Nephron (organoid): ENCODE measurements at regions not wholly inside any gene's neighbourhood (a gene's known extent, or its start where the extent isn't known, plus 50 kb on each side); places are given as distances from the start of the nearest gene placed in this dataset.
A peak's percentile ranks its signal among the peaks of the same experiment; 100 is the strongest.

Experiments used
- H3K27ac Mint-ChIP-seq, 3 experiments: 2 replicates each; pipeline ENCODE4 v1.8.0; 2020; ENCODE audit warnings: mixed read lengths in 3 of 3, mild to moderate bottlenecking in 2 of 3, moderate library complexity in 1 of 3
- H3K27me3 Mint-ChIP-seq: 2 replicates; pipeline ENCODE4 v1.8.0; 2021; ENCODE audit warnings: low read depth, mild to moderate bottlenecking, moderate library complexity, mixed read lengths
- H3K36me3 Mint-ChIP-seq: 2 replicates; pipeline ENCODE4 v1.8.0; 2020; ENCODE audit warnings: low read depth, mixed read lengths
- H3K4me1 Mint-ChIP-seq: 2 replicates; pipeline ENCODE4 v1.8.0; 2020; ENCODE audit warnings: mixed read lengths
- H3K4me3 Mint-ChIP-seq, 3 experiments: 2 replicates each; pipeline ENCODE4 v1.8.0; 2020; ENCODE audit warnings: mild to moderate bottlenecking in 3 of 3, mixed read lengths in 3 of 3, moderate library complexity in 2 of 3
- H3K9me3 Mint-ChIP-seq: 2 replicates; pipeline ENCODE4 v1.8.0; 2020; ENCODE audit warnings: mixed read lengths
- CTCF ChIP-seq, 3 experiments: fragments of 200-600 bp; sonication (generic); IDR thresholded peaks; one replicate each; pipeline ENCODE4 v1.5.0; 2021; ENCODE audit warnings: antibody characterized with exemption in 3 of 3; ENCODE audit not compliant: unreplicated experiment in 3 of 3

- peaks cover 11% of the 10 kb centered on the region for H3K9me3 Mint-ChIP-seq
- TF ChIP-seq CTCF (IDR thresholded peaks at IDR 0.05; ENCODE audit: unreplicated experiment in 3 of 3), result no peak
- peaks cover 19% of the 10 kb centered on the region for H3K4me1 Mint-ChIP-seq
- H3K27ac Mint-ChIP-seq, result peak overlapping the region in 1 of 3 experiments; percentile 44
- H3K27me3 Mint-ChIP-seq, result peaks cover 48% of the 10 kb centered on the region
- no peak overlapping the region for H3K4me3 Mint-ChIP-seq
- H3K36me3 Mint-ChIP-seq, result peaks cover 3% of the 10 kb centered on the region
Measured at GRCh38 chr5:4228708-4229107, 633.1 kb downstream of the IRX1 start.

DNA sequence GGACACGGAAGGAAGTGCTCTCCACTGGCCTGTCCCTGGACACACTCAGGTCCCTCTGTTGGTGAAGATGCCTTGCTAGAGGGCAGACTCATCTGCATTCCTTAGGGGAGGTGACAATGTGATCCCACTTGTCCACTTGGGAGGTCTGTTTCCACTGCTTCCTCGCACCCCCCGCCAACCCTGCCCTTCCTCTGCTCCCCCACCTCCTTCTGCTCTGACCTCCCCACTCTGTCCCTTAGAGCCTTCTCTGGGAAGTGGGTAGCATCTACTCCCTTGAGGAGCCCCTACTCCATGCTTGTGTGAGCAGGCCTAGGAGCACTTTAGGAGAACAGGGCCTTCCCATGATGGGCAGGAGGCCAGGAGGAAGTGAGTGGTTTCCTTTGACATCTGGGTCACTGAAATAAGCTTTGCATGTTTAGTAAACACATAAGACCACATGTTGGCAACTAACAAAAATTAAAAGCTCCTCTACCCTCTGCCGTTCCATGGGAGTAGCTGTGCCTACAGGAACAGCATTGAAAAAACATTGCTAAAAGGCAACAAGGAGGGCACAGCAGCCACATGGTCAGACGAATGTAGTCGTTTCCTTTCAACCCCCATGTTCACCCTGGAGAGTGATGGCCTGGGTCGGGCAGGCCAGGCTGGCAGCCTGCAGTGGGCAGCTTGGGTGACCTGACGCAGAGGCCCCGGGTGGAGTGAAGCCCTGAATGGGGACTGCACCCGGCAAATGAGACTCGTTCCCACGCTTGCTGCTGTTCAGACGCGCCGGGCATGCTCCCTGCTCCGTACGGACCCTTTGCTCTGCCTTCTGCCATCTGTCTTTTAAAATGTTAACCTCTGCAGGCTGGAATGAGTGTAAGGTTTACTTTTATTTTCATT lies 634.0 kb downstream of the IRX1 start:
- TF ChIP-seq CTCF (IDR thresholded peaks at IDR 0.05; ENCODE audit: unreplicated experiment in 3 of 3), result no peak
- H3K27ac Mint-ChIP-seq, result peak overlapping the region in 1 of 3 experiments; percentile 42
- peaks cover 19% of the 10 kb centered on the region for H3K9me3 Mint-ChIP-seq
- H3K4me3 Mint-ChIP-seq, result no peak overlapping the region
- peaks cover 19% of the 10 kb centered on the region for H3K4me1 Mint-ChIP-seq
- peaks cover 12% of the 10 kb centered on the region for H3K36me3 Mint-ChIP-seq
- H3K27me3 Mint-ChIP-seq, result peaks cover 50% of the 10 kb centered on the region

- H3K4me3 Mint-ChIP-seq, result no peak overlapping the region
- peaks cover 17% of the 10 kb centered on the region for H3K36me3 Mint-ChIP-seq
- H3K27ac Mint-ChIP-seq, result peak overlapping the region in 1 of 3 experiments; percentile 42
- peaks cover 19% of the 10 kb centered on the region for H3K4me1 Mint-ChIP-seq
- TF ChIP-seq CTCF (IDR thresholded peaks at IDR 0.05; ENCODE audit: unreplicated experiment in 3 of 3), result no peak
- H3K27me3 Mint-ChIP-seq, result peaks cover 50% of the 10 kb centered on the region
- peaks cover 26% of the 10 kb centered on the region for H3K9me3 Mint-ChIP-seq
Measured at GRCh38 chr5:4230471-4230785, 634.8 kb downstream of the IRX1 start.

DNA sequence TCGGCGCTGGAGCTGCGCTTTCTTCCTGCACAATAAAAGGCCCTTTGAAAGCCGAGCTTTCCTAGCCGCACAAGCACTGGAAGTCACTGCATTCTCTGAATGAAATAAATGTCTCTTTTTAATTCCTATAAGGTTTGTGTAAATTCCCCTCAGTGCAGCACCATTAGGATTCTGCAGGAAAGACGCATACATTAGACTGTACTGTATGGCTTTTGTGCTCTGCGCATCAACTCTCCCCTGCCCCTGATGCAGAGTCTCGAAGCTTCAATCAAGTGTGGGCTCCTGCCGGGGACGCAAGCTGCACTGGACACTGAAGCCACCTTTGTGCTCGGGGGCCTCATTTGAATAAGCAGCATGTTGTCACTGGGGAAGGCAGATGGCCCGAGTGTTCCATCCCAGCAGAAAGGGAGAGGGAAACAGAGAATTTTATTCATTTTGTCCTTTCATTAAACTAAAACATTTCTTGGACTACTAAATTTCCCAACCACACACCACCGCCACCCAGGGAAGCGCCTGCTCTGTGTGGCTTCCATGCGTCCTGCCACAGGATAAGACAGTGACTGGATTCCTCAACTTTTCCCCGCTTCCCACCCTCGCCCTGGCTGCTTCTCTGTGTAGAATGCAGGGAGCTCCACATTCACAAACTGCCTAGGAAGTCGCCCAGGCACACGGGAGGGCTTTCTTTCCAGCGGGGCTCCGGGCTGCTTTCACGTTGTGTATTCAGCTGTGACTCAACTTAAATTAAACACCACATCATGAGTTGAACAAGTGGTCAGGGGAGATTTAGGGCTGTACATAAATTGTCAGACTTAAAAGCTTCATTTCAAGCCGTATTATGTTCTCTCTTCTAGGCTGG lies 635.4 kb downstream of the IRX1 start:
- Mint-ChIP-seq H3K4me1 (peaks cover 19% of the 10 kb centered on the region), H3K27ac (peak overlapping the region in 1 of 3 experiments; percentile 75), H3K9me3 (peaks cover 26% of the 10 kb centered on the region), H3K36me3 (peaks cover 17% of the 10 kb centered on the region), H3K27me3 (peaks cover 50% of the 10 kb centered on the region), H3K4me3 (peak overlapping the region in 2 of 3 experiments; percentile 11 to 50)
- TF ChIP-seq CTCF (IDR thresholded peaks at IDR 0.05; ENCODE audit: unreplicated experiment in 3 of 3), result no peak

GRCh38 chr5:4232084-4232483 lies 636.5 kb downstream of the IRX1 start:
- H3K4me1 Mint-ChIP-seq, result peaks cover 19% of the 10 kb centered on the region
- no peak overlapping the region for H3K4me3 Mint-ChIP-seq
- H3K27me3 Mint-ChIP-seq, result peaks cover 43% of the 10 kb centered on the region
- H3K9me3 Mint-ChIP-seq, result peaks cover 28% of the 10 kb centered on the region
- H3K36me3 Mint-ChIP-seq, result peaks cover 17% of the 10 kb centered on the region
- H3K27ac Mint-ChIP-seq, result no peak overlapping the region
- TF ChIP-seq CTCF (IDR thresholded peaks at IDR 0.05; ENCODE audit: unreplicated experiment in 3 of 3), result no peak
